Testis (tissue), 2 donors: ENCODE measurements at regions not wholly inside any gene's neighbourhood (a gene's known extent, or its start where the extent isn't known, plus 50 kb on each side); places are given as distances from the start of the nearest gene placed in this dataset.

Experiments used
- DNase-seq: peaks from one replicate; pipeline ENCODE4 v3.0.0-alpha.2; 2019
- H3K27ac ChIP-seq, 2 donors: fragments of 200-600 bp; sonication (generic); one replicate each; pipeline ENCODE4 v1.5.1; 2019
- H3K27me3 ChIP-seq: fragments of 200-600 bp; sonication (generic); one replicate; pipeline ENCODE4 v1.5.1; 2019
- H3K36me3 ChIP-seq: fragments of 200-600 bp; sonication (generic); one replicate; pipeline ENCODE4 v1.5.1; 2017; ENCODE audit warnings: low read depth; ENCODE audit errors: missing control alignments
- H3K4me1 ChIP-seq: fragments of 200-600 bp; sonication (generic); one replicate; pipeline ENCODE4 v1.5.1; 2019
- H3K4me3 ChIP-seq, 2 donors: fragments of 200-600 bp; sonication (generic); one replicate each; pipeline ENCODE4 v1.5.1; 2017 to 2019
- H3K9me3 ChIP-seq: fragments of 200-600 bp; sonication (generic); one replicate; pipeline ENCODE4 v1.5.1; 2017
- POLR2A ChIP-seq: fragments of 450-650 bp; IDR thresholded peaks from one replicate; pipeline ENCODE4 v1.6.1; 2017; ENCODE audit warnings: antibody characterized with exemption, mild to moderate bottlenecking, moderate library complexity
- WGBS, 2 donors: methylation state at CpG; one replicate each; pipeline ENCODE4 v1.1.5; 2018; 5-methylcytosine and 5-hydroxymethylcytosine counted together
- intact Hi-C: fragments of 100-400 bp; cut with DNase I; formaldehyde crosslinking; loops from one replicate; pipeline ENCODE4 v1.15.1; 2023; ENCODE audit warnings: low total_unique reads
- TF ChIP-seq, protein P1 (sequence below), 3 experiments: fragments of 450-650 bp in 2 of 3; fragments of 200-600 bp in 1 of 3; sonication (generic) in 1 of 3; IDR thresholded peaks; one replicate each; pipeline ENCODE4 v1.5.1; 2016 to 2019; ENCODE audit warnings: antibody characterized with exemption in 3 of 3, mild to moderate bottlenecking in 2 of 3, moderate library complexity in 1 of 3

DNA sequence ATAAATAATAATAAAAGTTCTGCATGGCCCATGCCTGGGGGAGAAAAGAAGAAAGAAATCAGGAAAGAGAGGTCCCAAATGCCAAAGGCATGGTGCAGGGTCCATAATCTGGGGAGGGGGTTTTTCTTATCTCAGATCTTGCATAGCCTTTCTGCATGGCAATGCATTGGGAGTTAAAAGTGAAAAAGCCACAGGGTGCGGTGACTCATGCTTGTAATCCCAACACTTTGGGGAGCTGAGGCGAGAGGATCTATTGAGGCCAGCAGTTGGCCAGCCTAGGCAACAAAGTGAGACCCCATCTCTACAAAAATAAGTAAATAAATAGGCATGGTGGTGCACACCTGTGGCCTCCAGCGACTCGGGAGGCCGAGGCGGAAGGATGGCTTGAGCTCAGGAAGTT, 76.8 kb upstream of the GATA2 start:
- TF ChIP-seq, protein P1, sequence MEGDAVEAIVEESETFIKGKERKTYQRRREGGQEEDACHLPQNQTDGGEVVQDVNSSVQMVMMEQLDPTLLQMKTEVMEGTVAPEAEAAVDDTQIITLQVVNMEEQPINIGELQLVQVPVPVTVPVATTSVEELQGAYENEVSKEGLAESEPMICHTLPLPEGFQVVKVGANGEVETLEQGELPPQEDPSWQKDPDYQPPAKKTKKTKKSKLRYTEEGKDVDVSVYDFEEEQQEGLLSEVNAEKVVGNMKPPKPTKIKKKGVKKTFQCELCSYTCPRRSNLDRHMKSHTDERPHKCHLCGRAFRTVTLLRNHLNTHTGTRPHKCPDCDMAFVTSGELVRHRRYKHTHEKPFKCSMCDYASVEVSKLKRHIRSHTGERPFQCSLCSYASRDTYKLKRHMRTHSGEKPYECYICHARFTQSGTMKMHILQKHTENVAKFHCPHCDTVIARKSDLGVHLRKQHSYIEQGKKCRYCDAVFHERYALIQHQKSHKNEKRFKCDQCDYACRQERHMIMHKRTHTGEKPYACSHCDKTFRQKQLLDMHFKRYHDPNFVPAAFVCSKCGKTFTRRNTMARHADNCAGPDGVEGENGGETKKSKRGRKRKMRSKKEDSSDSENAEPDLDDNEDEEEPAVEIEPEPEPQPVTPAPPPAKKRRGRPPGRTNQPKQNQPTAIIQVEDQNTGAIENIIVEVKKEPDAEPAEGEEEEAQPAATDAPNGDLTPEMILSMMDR (IDR thresholded peaks at IDR 0.05): no peak
- no peak for TF ChIP-seq POLR2A
- WGBS, 2 donors: 95 to 98% methylated on average over 6 of the region's 6 CpGs
- no peak for DNase-seq
- H3K27me3 ChIP-seq: no peaks in the 10 kb centered on the region
- H3K4me3 ChIP-seq: no peak overlapping the region
- H3K9me3 ChIP-seq: no peaks in the 10 kb centered on the region
- intact Hi-C loops: no loop called here
- H3K36me3 ChIP-seq: no peaks in the 10 kb centered on the region
- H3K27ac ChIP-seq: no peak overlapping the region
- no peaks in the 10 kb centered on the region for H3K4me1 ChIP-seq

DNA sequence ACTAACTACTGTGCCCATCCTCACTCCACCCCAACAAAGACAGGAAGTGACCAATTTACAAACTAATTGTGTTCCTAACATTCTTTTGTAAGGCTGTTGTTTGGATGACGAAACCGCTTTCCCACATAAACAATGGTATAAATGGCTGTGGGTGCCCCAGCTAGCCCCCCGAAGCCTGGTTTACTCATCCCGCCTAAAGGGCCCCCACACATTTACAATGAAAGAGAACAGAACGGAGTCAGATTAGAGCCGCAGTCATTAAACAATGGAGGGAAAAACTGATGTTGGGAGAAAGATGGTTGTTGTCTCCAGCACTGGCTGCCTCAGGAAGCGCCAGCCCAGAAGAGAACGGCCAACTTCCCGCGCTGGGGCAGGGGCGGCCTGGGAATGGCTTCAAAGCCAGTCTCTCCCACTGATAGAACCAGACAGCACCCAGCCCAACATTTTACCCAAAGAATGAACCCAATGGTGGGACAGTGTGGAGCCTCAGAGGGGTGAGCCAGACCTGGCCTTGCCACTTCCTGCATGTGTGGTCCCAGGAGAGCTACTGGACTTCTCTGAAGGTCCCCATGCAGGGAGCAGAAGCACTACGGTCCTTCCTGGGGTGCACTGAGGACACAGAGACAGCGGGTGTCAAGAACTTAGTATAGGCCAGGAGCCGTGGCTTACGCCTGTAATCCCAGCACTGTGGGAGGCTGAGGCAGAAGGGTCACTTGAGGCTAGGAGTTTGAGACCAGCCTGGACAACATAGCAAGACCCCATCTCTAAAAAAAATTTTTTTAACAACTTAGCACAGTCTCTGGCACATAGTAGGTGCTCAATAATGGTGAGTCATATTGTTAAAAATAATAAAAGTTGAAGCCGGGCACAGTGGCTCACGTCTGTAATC, 75.8 kb upstream of the GATA2 start:
- no peak overlapping the region for H3K4me3 ChIP-seq
- 84 to 85% methylated on average over 17 of the region's 17 CpGs for WGBS, 2 donors

DNA sequence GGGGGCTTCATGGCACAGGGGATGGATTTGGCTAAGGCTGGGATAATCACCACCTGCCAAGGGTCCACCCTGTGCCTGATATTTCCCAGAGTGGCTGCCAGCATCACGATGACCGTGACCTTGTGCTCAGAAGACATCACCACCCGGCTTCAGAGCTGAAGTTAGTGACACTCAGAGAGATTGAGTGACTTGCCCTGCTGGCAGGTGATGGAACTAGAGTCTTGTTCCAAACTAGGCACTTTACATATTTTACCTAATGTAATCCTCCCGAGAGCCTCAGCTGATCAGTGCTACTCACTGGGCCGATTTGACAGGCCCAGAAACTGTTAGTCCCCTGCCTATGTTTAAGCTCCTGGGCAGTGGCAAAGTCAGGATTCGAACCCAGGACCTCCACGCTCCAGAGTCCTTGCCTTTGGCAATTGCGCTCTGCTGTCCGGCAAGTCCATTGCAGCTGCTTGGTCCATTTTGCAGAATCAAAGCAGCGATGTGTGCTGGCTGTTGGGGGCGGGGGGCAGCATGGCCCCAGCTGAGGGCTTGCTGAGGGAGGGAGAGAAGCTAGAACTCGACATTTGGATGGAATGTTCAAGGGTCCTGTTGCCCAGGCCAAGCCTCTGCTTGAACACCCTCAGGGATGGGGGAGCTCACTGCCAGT, 74.8 kb upstream of the GATA2 start:
- Histone ChIP-seq H3K27ac (no peak overlapping the region), H3K27me3 (no peaks in the 10 kb centered on the region), H3K9me3 (no peaks in the 10 kb centered on the region), H3K4me3 (no peak overlapping the region), H3K36me3 (no peaks in the 10 kb centered on the region), H3K4me1 (no peaks in the 10 kb centered on the region)
- TF ChIP-seq, protein P1 (IDR thresholded peaks at IDR 0.05): no peak
- no peak for TF ChIP-seq POLR2A
- DNase-seq: no peak
- 84 to 85% methylated on average over 11 to 12 of the region's 12 CpGs for WGBS, 2 donors
- intact Hi-C loops: no loop called here

More for the DNA sequence above, 75.8 kb upstream of the GATA2 start:
- no peak for DNase-seq
- Histone ChIP-seq H3K27me3 (no peaks in the 10 kb centered on the region), H3K9me3 (no peaks in the 10 kb centered on the region), H3K27ac (no peak overlapping the region), H3K36me3 (no peaks in the 10 kb centered on the region), H3K4me1 (no peaks in the 10 kb centered on the region)
- TF ChIP-seq, protein P1 (IDR thresholded peaks at IDR 0.05): no peak
- no peak for TF ChIP-seq POLR2A
- intact Hi-C loops: no loop called here

DNA sequence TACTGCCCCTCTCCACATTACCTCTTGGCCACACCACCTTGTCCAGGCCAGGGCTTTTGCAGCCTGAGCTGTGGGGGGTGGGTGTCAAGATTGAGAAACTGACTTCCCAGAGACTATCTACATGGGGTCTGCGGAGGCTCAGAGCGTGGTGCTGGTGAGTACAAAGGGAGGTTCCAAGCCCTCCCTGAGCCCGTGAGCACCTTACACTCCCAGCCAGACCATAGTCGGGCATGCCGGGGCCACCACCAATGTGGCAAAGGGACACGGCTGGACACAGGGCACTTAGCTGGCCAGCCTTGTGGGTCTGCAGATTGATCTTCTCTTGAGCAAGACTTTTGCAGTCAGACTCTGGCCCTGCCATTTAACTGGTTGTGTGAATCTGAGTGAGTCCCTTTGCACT, 74.1 kb upstream of the GATA2 start:
- H3K9me3 ChIP-seq: no peaks in the 10 kb centered on the region
- no peaks in the 10 kb centered on the region for H3K36me3 ChIP-seq
- no peak for TF ChIP-seq POLR2A
- TF ChIP-seq, protein P1 (IDR thresholded peaks at IDR 0.05): no peak
- no peak overlapping the region for H3K27ac ChIP-seq
- H3K4me3 ChIP-seq: no peak overlapping the region
- 80 to 94% methylated on average over 3 to 6 of the region's 6 CpGs for WGBS, 2 donors
- intact Hi-C loops: no loop called here
- H3K27me3 ChIP-seq: no peaks in the 10 kb centered on the region
- H3K4me1 ChIP-seq: no peaks in the 10 kb centered on the region
- no peak for DNase-seq
